Activated CD4-positive, alpha-beta T cell treated with anti-CD3 and anti-CD28 coated beads, Interleukin-2, amount 10 ng/mL, durations not matched to agents 7 days and 5 days (primary cell): ENCODE measurements at regions not wholly inside any gene's neighbourhood (a gene's known extent, or its start where the extent isn't known, plus 50 kb on each side); places are given as distances from the start of the nearest gene placed in this dataset.

ENCODE experiments used
- CTCF ChIA-PET: fragments of 350-600 bp; sonication (Branson Sonifier 250); formaldehyde crosslinking; loops from one replicate; lab custom pipeline; 2021; ENCODE audit warnings: antibody characterized with exemption; lab: Charles Lee
- POLR2A ChIA-PET: fragments of 350-600 bp; sonication (Branson Sonifier 250); formaldehyde crosslinking; loops from one replicate; lab custom pipeline; 2021; ENCODE audit warnings: antibody characterized with exemption; lab: Charles Lee
- DNase-seq: peaks from one replicate; pipeline ENCODE4 v3.0.0-alpha.2; 2020
- H3K27ac Mint-ChIP-seq: one replicate; pipeline ENCODE4 v1.8.0; 2021; ENCODE audit warnings: mild to moderate bottlenecking, moderate library complexity, mixed read lengths
- H3K27me3 Mint-ChIP-seq: one replicate; pipeline ENCODE4 v1.8.0; 2021; ENCODE audit warnings: mixed read lengths
- H3K36me3 Mint-ChIP-seq: one replicate; pipeline ENCODE4 v1.8.0; 2021; ENCODE audit warnings: low read depth, mixed read lengths
- H3K4me1 Mint-ChIP-seq: one replicate; pipeline ENCODE4 v1.8.0; 2021; ENCODE audit warnings: mixed read lengths
- H3K4me3 Mint-ChIP-seq: one replicate; pipeline ENCODE4 v1.8.0; 2021; ENCODE audit warnings: mild to moderate bottlenecking, moderate library complexity, mixed read lengths
- H3K9me3 Mint-ChIP-seq: one replicate; pipeline ENCODE4 v1.8.0; 2021; ENCODE audit warnings: mixed read lengths

GRCh38 chr3:153600896-153601295 lies 438.9 kb downstream of the RAP2B start:
- peaks cover 6% of the 10 kb centered on the region for H3K4me1 Mint-ChIP-seq

DNA sequence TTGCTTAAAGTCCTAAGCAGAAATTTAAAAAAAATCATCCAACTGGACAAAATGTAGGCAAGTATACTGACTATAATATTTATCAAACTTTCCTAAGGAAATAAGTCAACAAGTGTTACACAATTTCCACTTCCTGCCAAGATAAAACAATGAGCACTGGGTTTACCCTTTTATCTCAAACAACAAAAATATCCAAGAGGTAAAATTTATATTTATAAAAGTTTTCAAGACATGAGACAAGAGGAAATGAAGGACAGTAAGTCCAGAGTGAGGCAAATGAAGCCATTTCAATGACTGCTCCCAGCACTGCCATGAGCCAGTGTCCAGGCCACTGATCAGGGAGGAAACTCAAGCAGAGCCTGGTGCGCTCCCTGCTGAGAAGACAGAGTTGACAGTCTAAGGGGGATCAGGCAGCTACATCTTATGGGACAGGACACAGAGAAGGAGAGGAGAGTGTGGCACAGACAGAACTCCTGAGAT lies 439.4 kb downstream of the RAP2B start:
- peaks cover 6% of the 10 kb centered on the region for H3K4me1 Mint-ChIP-seq
- DNase-seq: no peak
- H3K27ac Mint-ChIP-seq: no peak overlapping the region
- CTCF ChIA-PET: interaction anchor here (0.9 kb wide), 1 partner anchor 16 kb away, joined by 3 read pairs; no protein-coding TSS in a partner anchor
- no peaks in the 10 kb centered on the region for H3K9me3 Mint-ChIP-seq
- no peaks in the 10 kb centered on the region for H3K27me3 Mint-ChIP-seq
- H3K4me3 Mint-ChIP-seq: no peak overlapping the region
- POLR2A ChIA-PET: no interaction called here
- H3K36me3 Mint-ChIP-seq: no peaks in the 10 kb centered on the region

More at GRCh38 chr3:153600896-153601295, 438.9 kb downstream of the RAP2B start:
- Mint-ChIP-seq H3K36me3 (no peaks in the 10 kb centered on the region), H3K4me3 (no peak overlapping the region), H3K9me3 (no peaks in the 10 kb centered on the region), H3K27me3 (no peaks in the 10 kb centered on the region), H3K27ac (no peak overlapping the region)
- DNase-seq: no peak
- CTCF ChIA-PET: no interaction called here
- POLR2A ChIA-PET: no interaction called here

GRCh38 chr3:153602801-153603200 lies 440.8 kb downstream of the RAP2B start:
- Mint-ChIP-seq H3K4me1 (peaks cover 6% of the 10 kb centered on the region), H3K4me3 (no peak overlapping the region), H3K27me3 (no peaks in the 10 kb centered on the region), H3K36me3 (no peaks in the 10 kb centered on the region), H3K9me3 (no peaks in the 10 kb centered on the region), H3K27ac (no peak overlapping the region)
- DNase-seq: no peak
- CTCF ChIA-PET: interaction anchor here (0.7 kb wide), 1 partner anchor 914 kb away, joined by 3 read pairs; no protein-coding TSS in a partner anchor
- POLR2A ChIA-PET: no interaction called here

DNA sequence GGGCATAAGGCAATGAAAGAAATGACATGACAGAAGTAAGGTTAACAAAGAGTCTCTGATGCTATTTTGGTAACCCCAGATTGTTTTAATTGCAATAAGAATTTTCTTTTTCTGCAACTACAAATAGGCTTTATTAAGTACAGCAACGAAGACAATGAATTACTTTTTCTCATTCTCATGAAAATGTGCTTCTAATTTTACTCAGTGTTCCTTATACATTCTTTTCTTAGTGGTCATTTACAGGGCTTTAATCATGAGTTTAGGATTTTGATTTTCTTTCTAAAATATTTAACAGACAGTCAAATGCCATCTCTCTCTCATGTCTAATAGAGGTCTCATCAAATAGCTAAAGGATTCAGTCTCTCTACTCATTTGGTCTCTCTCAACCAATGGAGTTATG lies 452.1 kb downstream of the RAP2B start:
- Mint-ChIP-seq H3K27me3 (no peaks in the 10 kb centered on the region), H3K4me1 (no peaks in the 10 kb centered on the region), H3K27ac (no peak overlapping the region), H3K9me3 (no peaks in the 10 kb centered on the region), H3K4me3 (no peak overlapping the region), H3K36me3 (no peaks in the 10 kb centered on the region)
- ChIA-PET POLR2A (no interaction called here), CTCF (no interaction called here)
- no peak for DNase-seq

GRCh38 chr3:153614563-153614962 lies 452.5 kb downstream of the RAP2B start:
- Mint-ChIP-seq H3K9me3 (no peaks in the 10 kb centered on the region), H3K4me1 (no peaks in the 10 kb centered on the region), H3K4me3 (no peak overlapping the region), H3K27me3 (no peaks in the 10 kb centered on the region), H3K27ac (no peak overlapping the region), H3K36me3 (no peaks in the 10 kb centered on the region)
- DNase-seq: no peak
- CTCF ChIA-PET: no interaction called here
- POLR2A ChIA-PET: no interaction called here

DNA sequence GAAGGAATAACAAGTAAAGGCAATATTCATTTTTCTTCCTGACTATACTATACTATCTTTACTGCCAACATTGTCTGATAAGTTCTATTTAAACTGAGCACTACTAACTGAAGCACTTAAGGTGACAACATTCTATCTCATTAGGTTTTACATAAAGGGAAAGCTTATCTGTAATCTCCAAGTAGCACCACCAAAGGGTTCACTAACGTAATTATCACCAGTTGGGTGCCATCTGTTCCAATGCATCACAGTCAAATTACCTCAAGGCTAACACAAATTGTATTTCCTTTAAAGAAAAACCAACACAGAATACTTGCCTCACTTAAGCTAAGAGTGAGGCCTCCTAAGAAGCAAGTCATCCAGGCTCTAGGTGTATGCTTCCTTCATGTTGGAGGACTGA lies 453.8 kb downstream of the RAP2B start:
- peaks cover 4% of the 10 kb centered on the region for H3K9me3 Mint-ChIP-seq
- H3K36me3 Mint-ChIP-seq: peaks cover 7% of the 10 kb centered on the region
- peaks cover 4% of the 10 kb centered on the region for H3K4me1 Mint-ChIP-seq
- CTCF ChIA-PET: no interaction called here
- DNase-seq: no peak
- H3K27ac Mint-ChIP-seq: no peak overlapping the region
- no peaks in the 10 kb centered on the region for H3K27me3 Mint-ChIP-seq
- H3K4me3 Mint-ChIP-seq: no peak overlapping the region
- POLR2A ChIA-PET: no interaction called here

DNA sequence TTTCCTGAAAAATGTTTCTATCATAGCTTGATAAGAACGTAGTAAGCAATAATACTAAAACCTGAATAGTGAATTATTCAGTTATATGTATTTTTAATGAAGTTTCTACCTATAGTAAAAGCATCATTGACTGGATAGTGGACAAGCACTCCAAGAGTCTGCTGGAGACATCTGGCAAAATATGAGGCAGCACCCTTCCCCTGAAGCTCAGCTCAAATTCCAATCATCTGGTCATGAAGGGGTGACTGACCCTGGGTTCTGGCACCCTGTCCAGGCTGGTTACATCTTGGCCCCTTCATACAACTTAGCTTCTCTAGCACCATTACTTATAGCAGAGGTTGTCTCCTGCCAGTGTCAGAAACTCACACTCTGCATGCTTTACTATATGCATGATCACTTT lies 455.4 kb downstream of the RAP2B start:
- H3K4me1 Mint-ChIP-seq: peaks cover 20% of the 10 kb centered on the region

DNA sequence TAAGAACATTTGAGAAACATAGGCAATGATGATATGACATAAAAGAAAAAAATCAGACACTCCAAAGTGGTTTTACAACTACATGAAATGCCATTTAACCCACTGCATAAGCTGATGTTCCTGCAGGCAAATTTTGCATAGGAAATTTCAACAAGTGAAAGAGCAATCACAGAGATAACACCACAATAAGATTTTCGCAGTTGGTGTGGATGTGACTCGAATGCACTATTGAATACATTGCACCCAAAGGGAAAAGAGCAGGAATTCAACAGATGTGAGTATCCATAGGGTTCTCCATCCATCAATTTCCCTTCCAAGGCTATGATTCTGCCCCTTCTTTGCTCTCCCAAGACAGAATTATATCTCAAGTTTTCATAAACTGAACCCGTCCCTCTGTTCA lies 456.1 kb downstream of the RAP2B start:
- peaks cover 10% of the 10 kb centered on the region for H3K9me3 Mint-ChIP-seq
- H3K4me1 Mint-ChIP-seq: peaks cover 25% of the 10 kb centered on the region
- no peak overlapping the region for H3K4me3 Mint-ChIP-seq
- H3K27ac Mint-ChIP-seq: no peak overlapping the region
- no peak for DNase-seq
- peaks cover 19% of the 10 kb centered on the region for H3K36me3 Mint-ChIP-seq
- ChIA-PET POLR2A (no interaction called here), CTCF (interaction anchor here (1.1 kb wide), 1 partner anchor 16 kb away, joined by 3 read pairs; no protein-coding TSS in a partner anchor)
- H3K27me3 Mint-ChIP-seq: no peaks in the 10 kb centered on the region

More for the DNA sequence above, 455.4 kb downstream of the RAP2B start:
- Mint-ChIP-seq H3K27ac (no peak overlapping the region), H3K4me3 (no peak overlapping the region), H3K36me3 (peaks cover 15% of the 10 kb centered on the region), H3K27me3 (no peaks in the 10 kb centered on the region), H3K9me3 (peaks cover 6% of the 10 kb centered on the region)
- ChIA-PET POLR2A (no interaction called here), CTCF (interaction anchor here (0.6 to 1.4 kb wide), 3 partner anchors 11 to 364 kb away, joined by 3 to 4 read pairs (median 3); no protein-coding TSS in a partner anchor)
- no peak for DNase-seq

DNA sequence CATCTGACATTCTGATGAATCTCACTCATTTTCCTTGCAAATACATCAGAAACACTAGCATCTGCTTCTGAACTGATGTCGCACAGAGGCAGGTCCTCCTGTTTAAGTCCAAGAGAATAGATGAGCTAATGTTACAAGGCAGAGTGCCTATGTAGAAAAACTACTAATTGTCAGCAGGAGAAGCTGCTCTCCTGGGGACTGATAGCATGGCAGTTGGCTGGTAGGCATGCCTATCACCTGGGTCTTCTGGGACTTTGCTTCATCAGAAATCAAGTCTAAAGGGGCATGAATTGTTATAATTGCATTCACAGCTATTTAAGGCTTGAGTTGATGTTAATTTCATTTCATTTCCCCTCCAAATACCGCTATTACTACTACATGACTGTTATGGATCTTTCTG lies 457.2 kb downstream of the RAP2B start:
- Mint-ChIP-seq H3K9me3 (peaks cover 13% of the 10 kb centered on the region), H3K27ac (no peak overlapping the region), H3K27me3 (no peaks in the 10 kb centered on the region), H3K4me1 (peaks cover 35% of the 10 kb centered on the region), H3K36me3 (peaks cover 27% of the 10 kb centered on the region), H3K4me3 (no peak overlapping the region)
- DNase-seq: no peak
- ChIA-PET CTCF (interaction anchor here (1.4 kb wide), 1 partner anchor 10 kb away, joined by 4 read pairs; no protein-coding TSS in a partner anchor), POLR2A (no interaction called here)

DNA sequence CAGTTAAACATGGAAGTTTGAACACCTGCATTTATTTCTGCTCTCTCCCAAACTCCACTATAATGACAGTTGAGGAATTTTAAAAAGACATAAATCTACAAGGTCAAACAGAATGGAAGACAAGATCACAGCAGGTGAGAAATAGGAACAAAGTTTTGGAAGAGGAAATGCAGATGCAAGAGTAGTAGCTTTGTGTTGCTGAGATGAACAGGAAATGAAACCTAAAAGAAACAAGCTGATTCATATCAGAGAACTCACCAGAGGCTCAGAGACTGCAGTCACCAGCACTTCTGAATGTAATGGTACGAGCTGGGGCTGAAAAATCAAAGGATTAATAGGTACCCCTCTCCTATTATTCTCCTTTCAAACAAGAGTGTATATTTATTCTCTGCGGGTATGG lies 459.9 kb downstream of the RAP2B start:
- DNase-seq: peak; percentile 24
- ChIA-PET CTCF (interaction anchor here (0.7 to 1.4 kb wide), 4 partner anchors 9 to 82 kb away, joined by 3 to 5 read pairs (median 3); no protein-coding TSS in a partner anchor), POLR2A (no interaction called here)
- peaks cover 53% of the 10 kb centered on the region for H3K4me1 Mint-ChIP-seq
- H3K27me3 Mint-ChIP-seq: no peaks in the 10 kb centered on the region
- peak overlapping the region; percentile 90 for H3K27ac Mint-ChIP-seq
- peaks cover 13% of the 10 kb centered on the region for H3K9me3 Mint-ChIP-seq
- H3K36me3 Mint-ChIP-seq: peaks cover 29% of the 10 kb centered on the region
- peak overlapping the region; percentile 2 for H3K4me3 Mint-ChIP-seq

DNA sequence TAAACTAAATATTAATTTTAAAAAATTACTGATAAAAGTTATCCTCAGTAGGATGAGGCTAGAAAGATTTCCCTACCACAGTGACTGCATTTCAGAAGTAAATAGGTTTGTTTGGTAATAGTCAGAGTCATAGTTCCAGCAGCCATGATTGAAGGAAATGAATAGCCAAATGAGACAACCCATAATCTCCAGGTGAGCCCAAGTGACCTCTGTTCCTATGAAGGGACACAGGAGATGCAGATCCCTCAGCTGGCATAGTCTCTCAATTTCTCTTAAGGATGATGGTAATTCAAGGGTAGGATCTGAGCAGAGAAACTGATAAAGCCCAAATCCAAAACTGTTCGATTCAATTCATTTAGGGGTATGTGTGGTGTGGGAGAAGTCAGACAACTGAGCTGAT lies 461.8 kb downstream of the RAP2B start:
- peaks cover 29% of the 10 kb centered on the region for H3K36me3 Mint-ChIP-seq
- H3K27me3 Mint-ChIP-seq: no peaks in the 10 kb centered on the region
- peak overlapping the region; percentile 14 for H3K4me3 Mint-ChIP-seq
- peaks cover 13% of the 10 kb centered on the region for H3K9me3 Mint-ChIP-seq
- H3K27ac Mint-ChIP-seq: peak overlapping the region; percentile 89
- CTCF ChIA-PET: interaction anchor here (0.9 kb wide), 1 partner anchor 463 kb away, joined by 3 read pairs; no protein-coding TSS in a partner anchor
- no peak for DNase-seq
- H3K4me1 Mint-ChIP-seq: peaks cover 68% of the 10 kb centered on the region
- POLR2A ChIA-PET: no interaction called here

- DNase-seq: peak; percentile 28
- peaks cover 71% of the 10 kb centered on the region for H3K4me1 Mint-ChIP-seq
- POLR2A ChIA-PET: interaction anchor here (0.6 kb wide), 1 partner anchor 183 kb away, joined by 3 read pairs; no protein-coding TSS in a partner anchor
- peak overlapping the region; percentile 14 for H3K4me3 Mint-ChIP-seq
- H3K27me3 Mint-ChIP-seq: no peaks in the 10 kb centered on the region
- peaks cover 29% of the 10 kb centered on the region for H3K36me3 Mint-ChIP-seq
- peaks cover 13% of the 10 kb centered on the region for H3K9me3 Mint-ChIP-seq
- CTCF ChIA-PET: interaction anchor here (0.9 kb wide), 1 partner anchor 463 kb away, joined by 3 read pairs; no protein-coding TSS in a partner anchor
- peak overlapping the region; percentile 89 for H3K27ac Mint-ChIP-seq
Measured at GRCh38 chr3:153624310-153625030, 462.4 kb downstream of the RAP2B start.

GRCh38 chr3:153625506-153625905 lies 463.5 kb downstream of the RAP2B start:
- Mint-ChIP-seq H3K36me3 (peaks cover 25% of the 10 kb centered on the region), H3K4me1 (peaks cover 78% of the 10 kb centered on the region), H3K9me3 (peaks cover 13% of the 10 kb centered on the region), H3K27me3 (no peaks in the 10 kb centered on the region), H3K4me3 (no peak overlapping the region), H3K27ac (no peak overlapping the region)
- CTCF ChIA-PET: interaction anchor here (1.0 kb wide), 1 partner anchor 15 kb away, joined by 3 read pairs; no protein-coding TSS in a partner anchor
- POLR2A ChIA-PET: no interaction called here
- no peak for DNase-seq
